Keratinocyte (primary cell): ENCODE measurements at regions not wholly inside any gene's neighbourhood (a gene's known extent, or its start where the extent isn't known, plus 50 kb on each side); places are given as distances from the start of the nearest gene placed in this dataset.

Experiments used
- DNase-seq: peaks from one replicate; pipeline ENCODE4 v3.0.0-alpha.2; 2011; ENCODE audit warnings: low read depth, missing footprints, low spot score
- FAIRE-seq: peaks from 2 replicates; lab custom pipeline; 2011; peaks lifted over from hg19 to GRCh38; lab: Jason Lieb, UNC
- H2AFZ ChIP-seq: 2 replicates; pipeline ENCODE4 v1.6.0; 2012; ENCODE audit warnings: low read length, control low read depth, inconsistent platforms; ENCODE audit not compliant: control insufficient read depth
- H3K27ac ChIP-seq: 2 replicates; pipeline ENCODE4 v1.5.1; 2011; ENCODE audit warnings: low read length; ENCODE audit not compliant: control insufficient read depth, insufficient read depth
- H3K27me3 ChIP-seq: 3 replicates; pipeline ENCODE4 v1.6.0; 2011; ENCODE audit warnings: low read length; ENCODE audit not compliant: control insufficient read depth, insufficient read depth; ENCODE audit errors: extremely low read depth
- H3K36me3 ChIP-seq, 2 experiments: 2 replicates in 1 of 2; 3 replicates in 1 of 2; pipeline ENCODE4 v1.5.1; 2011; ENCODE audit warnings: low read length in 2 of 2, mild to moderate bottlenecking in 1 of 2; ENCODE audit not compliant: control insufficient read depth in 2 of 2, insufficient read depth in 2 of 2; ENCODE audit errors: extremely low read depth in 1 of 2
- H3K4me1 ChIP-seq: 3 replicates; pipeline ENCODE4 v1.5.1; 2011; ENCODE audit warnings: low read length; ENCODE audit not compliant: control insufficient read depth, insufficient read depth; ENCODE audit errors: extremely low read depth
- H3K4me2 ChIP-seq: 3 replicates; pipeline ENCODE4 v1.6.0; 2011; ENCODE audit warnings: low read depth, low read length; ENCODE audit not compliant: control insufficient read depth, insufficient read depth; ENCODE audit errors: extremely low read depth
- H3K4me3 ChIP-seq, 3 experiments: fragments of 200-600 bp in 1 of 3; sonication (generic) in 1 of 3; 2 replicates in 2 of 3; 3 replicates in 1 of 3; pipeline ENCODE4 v1.5.1; 2011 to 2016; ENCODE audit warnings: low read length in 3 of 3, mild to moderate bottlenecking in 3 of 3, control low read depth in 2 of 3, inconsistent platforms in 1 of 3, low read depth in 1 of 3, mixed read lengths in 1 of 3, mixed run types in 1 of 3, moderate library complexity in 1 of 3; ENCODE audit not compliant: control insufficient read depth in 2 of 3, insufficient read depth in 2 of 3; ENCODE audit errors: extremely low read depth in 1 of 3
- H3K79me2 ChIP-seq: 2 replicates; pipeline ENCODE4 v1.6.0; 2012; ENCODE audit warnings: low read length; ENCODE audit not compliant: control insufficient read depth, insufficient read depth
- H3K9ac ChIP-seq: 3 replicates; pipeline ENCODE4 v1.6.0; 2011; ENCODE audit warnings: low read length; ENCODE audit not compliant: control insufficient read depth, insufficient read depth; ENCODE audit errors: extremely low read depth
- H3K9me1 ChIP-seq: 3 replicates; pipeline ENCODE4 v1.6.0; 2011; ENCODE audit warnings: low read length; ENCODE audit not compliant: control insufficient read depth, insufficient read depth; ENCODE audit errors: extremely low read depth
- H3K9me3 ChIP-seq: 2 replicates; pipeline ENCODE4 v1.5.1; 2012; ENCODE audit warnings: low read depth, low read length; ENCODE audit not compliant: control insufficient read depth
- H4K20me1 ChIP-seq: 3 replicates; pipeline ENCODE4 v1.6.0; 2011; ENCODE audit warnings: low read length; ENCODE audit not compliant: control insufficient read depth, insufficient read depth; ENCODE audit errors: extremely low read depth
- EZH2 ChIP-seq: IDR thresholded peaks from one replicate; pipeline ENCODE4 v1.6.1; 2012; ENCODE audit warnings: inconsistent platforms, mild to moderate bottlenecking, low read length, moderate library complexity
- dilution Hi-C: fragments of 300-500 bp; cut with MboI; formaldehyde crosslinking; loops from one replicate; pipeline ENCODE4 v1.7.0; 2020; ENCODE audit warnings: low sequenced_read_pairs; ENCODE audit not compliant: extremely low pct_ligation_motif_present
- TF ChIP-seq, protein P1 (sequence below), 3 experiments: IDR thresholded peaks in 1 of 3; conservative IDR thresholded peaks in 1 of 3; optimal IDR thresholded peaks in 1 of 3; 2 replicates in 2 of 3; 3 replicates in 1 of 3; pipeline versions ENCODE3 to v1.5.1; 2011; ENCODE audit warnings: low read length in 3 of 3, mild to moderate bottlenecking in 3 of 3, moderate library complexity in 2 of 3, control low read depth in 1 of 3, inconsistent platforms in 1 of 3; ENCODE audit not compliant: insufficient read depth in 2 of 3; ENCODE audit errors: extremely low read depth in 1 of 3

- H3K4me3 ChIP-seq = no peak overlapping the region
- H3K9me3 ChIP-seq = no peaks in the 10 kb centered on the region
- H3K27ac ChIP-seq = no peak overlapping the region
- no peaks in the 10 kb centered on the region for H3K4me1 ChIP-seq
- H3K27me3 ChIP-seq = no peaks in the 10 kb centered on the region
- no peaks in the 10 kb centered on the region for H3K9me1 ChIP-seq
- FAIRE-seq (no peak), DNase-seq (no peak)
- H3K36me3 ChIP-seq = no peaks in the 10 kb centered on the region
- H4K20me1 ChIP-seq = no peaks in the 10 kb centered on the region
- no peak overlapping the region for H3K9ac ChIP-seq
- H3K4me2 ChIP-seq = no peak overlapping the region
- H3K79me2 ChIP-seq = no peaks in the 10 kb centered on the region
- H2AFZ ChIP-seq = no peak overlapping the region
- dilution Hi-C loops = no loop called here
- no peak for TF ChIP-seq EZH2
- TF ChIP-seq, protein P1, sequence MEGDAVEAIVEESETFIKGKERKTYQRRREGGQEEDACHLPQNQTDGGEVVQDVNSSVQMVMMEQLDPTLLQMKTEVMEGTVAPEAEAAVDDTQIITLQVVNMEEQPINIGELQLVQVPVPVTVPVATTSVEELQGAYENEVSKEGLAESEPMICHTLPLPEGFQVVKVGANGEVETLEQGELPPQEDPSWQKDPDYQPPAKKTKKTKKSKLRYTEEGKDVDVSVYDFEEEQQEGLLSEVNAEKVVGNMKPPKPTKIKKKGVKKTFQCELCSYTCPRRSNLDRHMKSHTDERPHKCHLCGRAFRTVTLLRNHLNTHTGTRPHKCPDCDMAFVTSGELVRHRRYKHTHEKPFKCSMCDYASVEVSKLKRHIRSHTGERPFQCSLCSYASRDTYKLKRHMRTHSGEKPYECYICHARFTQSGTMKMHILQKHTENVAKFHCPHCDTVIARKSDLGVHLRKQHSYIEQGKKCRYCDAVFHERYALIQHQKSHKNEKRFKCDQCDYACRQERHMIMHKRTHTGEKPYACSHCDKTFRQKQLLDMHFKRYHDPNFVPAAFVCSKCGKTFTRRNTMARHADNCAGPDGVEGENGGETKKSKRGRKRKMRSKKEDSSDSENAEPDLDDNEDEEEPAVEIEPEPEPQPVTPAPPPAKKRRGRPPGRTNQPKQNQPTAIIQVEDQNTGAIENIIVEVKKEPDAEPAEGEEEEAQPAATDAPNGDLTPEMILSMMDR (optimal IDR thresholded peaks at IDR 0.05 in 1 of 3, IDR thresholded peaks at IDR 0.05 in 1 of 3, conservative IDR thresholded peaks at IDR 0.05 in 1 of 3; ENCODE audit: extremely low read depth in 1 of 3, insufficient read depth in 2 of 3, low read length in 3 of 3) = no peak
Measured at GRCh38 chr3:177512945-177513814, 315.9 kb upstream of the TBL1XR1 start.

- dilution Hi-C loops = no loop called here
- no peak for FAIRE-seq
- no peak overlapping the region for H3K9ac ChIP-seq
Measured at GRCh38 chr3:177513815-177514610, 316.7 kb upstream of the TBL1XR1 start.

More at GRCh38 chr3:177513815-177514610, 316.7 kb upstream of the TBL1XR1 start:
- H3K4me3 ChIP-seq = no peak overlapping the region
- no peaks in the 10 kb centered on the region for H3K9me3 ChIP-seq
- no peaks in the 10 kb centered on the region for H4K20me1 ChIP-seq
- no peaks in the 10 kb centered on the region for H3K9me1 ChIP-seq
- H3K4me1 ChIP-seq = no peaks in the 10 kb centered on the region
- no peak overlapping the region for H3K27ac ChIP-seq
- H3K79me2 ChIP-seq = no peaks in the 10 kb centered on the region
- H3K36me3 ChIP-seq = no peaks in the 10 kb centered on the region
- H3K27me3 ChIP-seq = no peaks in the 10 kb centered on the region
- H3K4me2 ChIP-seq = no peak overlapping the region
- H2AFZ ChIP-seq = no peak overlapping the region
- DNase-seq = no peak
- no peak for TF ChIP-seq EZH2
- TF ChIP-seq, protein P1 (optimal IDR thresholded peaks at IDR 0.05 in 1 of 3, IDR thresholded peaks at IDR 0.05 in 1 of 3, conservative IDR thresholded peaks at IDR 0.05 in 1 of 3; ENCODE audit: extremely low read depth in 1 of 3, insufficient read depth in 2 of 3, low read length in 3 of 3) = no peak
